GM23248 (cell line): ENCODE measurements at regions not wholly inside any gene's neighbourhood (a gene's known extent, or its start where the extent isn't known, plus 50 kb on each side); places are given as distances from the start of the nearest gene placed in this dataset.

Source experiments
- DNase-seq: peaks from one replicate; pipeline ENCODE4 v3.0.0-alpha.2; 2015
- H2AFZ ChIP-seq: fragments of 200-600 bp; sonication (generic); 2 replicates; pipeline ENCODE4 v1.6.1; 2016; ENCODE audit warnings: antibody characterized with exemption
- H3F3A ChIP-seq: fragments of 200-600 bp; sonication (generic); 2 replicates; pipeline ENCODE4 v1.6.1; 2016; ENCODE audit warnings: mild to moderate bottlenecking, antibody characterized with exemption, mixed run types; ENCODE audit not compliant: insufficient read depth
- H3K27ac ChIP-seq: fragments of 200-600 bp; sonication (generic); 2 replicates; pipeline ENCODE4 v1.5.1; 2016; ENCODE audit warnings: mild to moderate bottlenecking
- H3K27me3 ChIP-seq: fragments of 200-600 bp; sonication (generic); replicated peaks from 2 replicates; pipeline ENCODE4 v1.6.1; 2016; ENCODE audit warnings: mild to moderate bottlenecking; ENCODE audit not compliant: insufficient read depth
- H3K36me3 ChIP-seq: fragments of 200-600 bp; sonication (generic); 2 replicates; pipeline ENCODE4 v1.6.1; 2016; ENCODE audit warnings: low read depth, mild to moderate bottlenecking
- H3K4me1 ChIP-seq: fragments of 200-600 bp; sonication (generic); 2 replicates; pipeline ENCODE4 v1.6.1; 2016; ENCODE audit warnings: mild to moderate bottlenecking; ENCODE audit not compliant: insufficient read depth
- H3K4me2 ChIP-seq: fragments of 200-600 bp; sonication (generic); one replicate; pipeline ENCODE4 v1.6.1; 2016; ENCODE audit warnings: mild to moderate bottlenecking; ENCODE audit not compliant: unreplicated experiment
- H3K4me3 ChIP-seq: fragments of 200-600 bp; sonication (generic); 2 replicates; pipeline ENCODE4 v1.5.1; 2016; ENCODE audit warnings: mild to moderate bottlenecking
- H3K79me2 ChIP-seq: fragments of 200-600 bp; sonication (generic); 2 replicates; pipeline ENCODE4 v1.6.1; 2016; ENCODE audit warnings: mild to moderate bottlenecking; ENCODE audit not compliant: insufficient read depth
- H3K9ac ChIP-seq: fragments of 200-600 bp; sonication (generic); 2 replicates; pipeline ENCODE4 v1.6.1; 2016; ENCODE audit warnings: mild to moderate bottlenecking
- H3K9me2 ChIP-seq: fragments of 200-600 bp; sonication (generic); 2 replicates; pipeline ENCODE4 v1.6.1; 2016; ENCODE audit warnings: mixed run types, mild to moderate bottlenecking, moderate library complexity; ENCODE audit not compliant: insufficient read depth
- H3K9me3 ChIP-seq: fragments of 200-600 bp; sonication (generic); one replicate; pipeline ENCODE4 v1.6.1; 2017; ENCODE audit warnings: low read depth
- H4K20me1 ChIP-seq: fragments of 200-600 bp; sonication (generic); 2 replicates; pipeline ENCODE4 v1.6.0; 2016; ENCODE audit not compliant: insufficient read depth
- EZH2 ChIP-seq: fragments of 200-600 bp; sonication (generic); IDR thresholded peaks from 2 replicates; pipeline ENCODE4 v1.6.1; 2018; ENCODE audit warnings: antibody characterized with exemption, mild to moderate bottlenecking; ENCODE audit not compliant: insufficient read depth, poor library complexity, severe bottlenecking
- EZH2phosphoT487 ChIP-seq: fragments of 200-600 bp; sonication (generic); IDR thresholded peaks from 2 replicates; pipeline ENCODE4 v1.6.1; 2018; ENCODE audit warnings: antibody characterized with exemption, moderate library complexity, mild to moderate bottlenecking, low read depth; ENCODE audit not compliant: insufficient read depth
- WGBS, 2 experiments: methylation state at CpG; one replicate each; pipeline ENCODE4 v1.1.6; 2015 to 2017; ENCODE audit warnings: low lambda C conversion rate in 2 of 2, low coverage in 1 of 2; ENCODE audit errors: missing lambda C conversion rate in 2 of 2; 5-methylcytosine and 5-hydroxymethylcytosine counted together
- in situ Hi-C: fragments of 300-500 bp; cut with MboI; formaldehyde crosslinking; loops from 2 replicates; pipeline ENCODE4 v1.15.0; 2020

GRCh38 chr7:25829663-25830062 is 322.3 kb upstream of the NFE2L3 start:
- no peak overlapping the region for H3K9ac ChIP-seq
- H3K27ac ChIP-seq, result no peak overlapping the region
- H2AFZ ChIP-seq, result no peak overlapping the region
- no peaks in the 10 kb centered on the region for H3K79me2 ChIP-seq
- in situ Hi-C loops, result no loop called here
- peaks cover 4% of the 10 kb centered on the region for H3K4me1 ChIP-seq
- no peaks in the 10 kb centered on the region for H3K9me2 ChIP-seq
- no peaks in the 10 kb centered on the region for H3K36me3 ChIP-seq
- TF ChIP-seq EZH2 (no peak), EZH2phosphoT487 (no peak)
- H3K27me3 ChIP-seq, result 0 out of 2 replicates have a peak, but pooled peaks cover 4% of the 10 kb centered on the region
- peaks cover 4% of the 10 kb centered on the region for H3F3A ChIP-seq
- H4K20me1 ChIP-seq, result no peaks in the 10 kb centered on the region
- DNase-seq, result no peak
- H3K4me3 ChIP-seq, result no peak overlapping the region
- H3K9me3 ChIP-seq, result no peaks in the 10 kb centered on the region
- H3K4me2 ChIP-seq, result no peak overlapping the region

- Histone ChIP-seq H3K36me3 (no peaks in the 10 kb centered on the region), H3F3A (peaks cover 9% of the 10 kb centered on the region), H3K4me2 (no peak overlapping the region), H3K4me3 (no peak overlapping the region), H2AFZ (no peak overlapping the region), H3K9me2 (no peaks in the 10 kb centered on the region), H3K27me3 (no peaks in the 10 kb centered on the region), H3K27ac (no peak overlapping the region), H3K79me2 (no peaks in the 10 kb centered on the region), H3K9ac (no peak overlapping the region), H3K9me3 (no peaks in the 10 kb centered on the region), H4K20me1 (no peaks in the 10 kb centered on the region), H3K4me1 (peaks cover 9% of the 10 kb centered on the region)
- TF ChIP-seq EZH2, result no peak
- TF ChIP-seq EZH2phosphoT487, result no peak
- 78 to 83% methylated on average over 3 of the region's 3 CpGs for WGBS, 2 experiments
- in situ Hi-C loops, result no loop called here
- no peak for DNase-seq
These were observed 321.8 kb upstream of the NFE2L3 start for GRCh38 chr7:25830215-25830614.

DNA sequence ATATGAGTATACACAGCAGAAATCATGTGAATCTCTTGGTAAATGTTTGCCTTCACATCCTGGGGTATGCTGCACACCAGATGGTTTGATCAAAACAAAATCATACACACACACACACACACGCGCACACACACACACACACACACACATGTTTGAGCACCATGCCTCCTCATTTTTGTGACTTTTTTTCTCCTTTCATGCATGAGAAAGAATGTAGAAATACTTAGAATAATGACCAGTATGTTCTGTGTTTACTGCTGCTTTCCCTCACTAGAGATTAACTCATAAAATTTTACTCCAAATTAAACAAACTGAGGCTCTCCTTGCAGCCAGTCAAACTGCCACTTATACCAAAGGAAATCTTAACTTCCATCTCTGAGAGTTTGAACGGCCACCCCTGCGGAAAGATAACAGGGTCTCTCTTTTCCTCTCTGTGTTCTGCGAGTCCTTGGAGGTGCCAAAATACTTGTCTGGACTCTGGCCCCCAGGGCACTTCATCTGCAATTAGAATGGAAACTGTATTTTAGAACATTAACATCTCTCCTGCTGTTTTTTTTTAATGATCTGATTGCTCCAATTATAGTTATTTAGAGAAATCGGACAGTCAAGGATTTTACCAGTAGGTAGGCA is 320.8 kb upstream of the NFE2L3 start:
- peaks cover 17% of the 10 kb centered on the region for H3K4me1 ChIP-seq
- no peaks in the 10 kb centered on the region for H3K79me2 ChIP-seq
- no peak for DNase-seq
- no peak overlapping the region for H3K9ac ChIP-seq
- no peaks in the 10 kb centered on the region for H3K36me3 ChIP-seq
- 91 to 93% methylated on average over 6 of the region's 6 CpGs for WGBS, 2 experiments
- TF ChIP-seq EZH2phosphoT487, result no peak
- TF ChIP-seq EZH2, result no peak
- H3K4me2 ChIP-seq, result no peak overlapping the region
- in situ Hi-C loops, result no loop called here
- H3F3A ChIP-seq, result peaks cover 9% of the 10 kb centered on the region
- H4K20me1 ChIP-seq, result no peaks in the 10 kb centered on the region
- H3K9me2 ChIP-seq, result no peaks in the 10 kb centered on the region
- H3K9me3 ChIP-seq, result no peaks in the 10 kb centered on the region
- H3K27me3 ChIP-seq, result no peaks in the 10 kb centered on the region
- H2AFZ ChIP-seq, result no peak overlapping the region
- H3K27ac ChIP-seq, result no peak overlapping the region
- H3K4me3 ChIP-seq, result no peak overlapping the region

DNA sequence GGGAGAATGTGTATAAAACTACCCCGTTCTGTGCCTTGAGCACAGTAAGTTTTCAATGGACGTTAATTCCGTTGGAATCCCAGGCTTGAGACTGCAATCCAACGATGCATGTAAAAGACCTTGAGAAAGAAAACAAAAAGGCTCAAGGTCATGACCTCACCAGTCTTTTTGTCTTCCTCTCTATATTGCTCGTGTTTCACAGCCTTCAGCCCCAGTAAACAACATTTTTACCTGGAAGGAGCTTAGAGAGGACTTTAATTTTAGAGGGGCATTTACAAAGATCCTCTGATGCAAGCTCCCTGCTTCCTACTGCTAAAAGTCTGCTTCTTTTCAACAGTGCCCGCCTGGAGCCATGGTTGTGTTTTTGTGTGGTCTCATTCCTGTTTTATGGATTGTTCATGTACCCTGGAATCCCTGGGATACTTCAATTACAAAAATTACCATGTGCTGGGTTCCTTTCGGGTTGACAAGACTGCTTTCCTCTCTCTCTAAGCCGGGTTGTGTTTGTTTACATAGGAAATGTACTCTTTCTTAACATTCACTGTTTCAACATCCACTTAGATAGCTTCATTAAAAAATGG is 320.1 kb upstream of the NFE2L3 start:
- Histone ChIP-seq H3K4me1 (peaks cover 17% of the 10 kb centered on the region), H3K36me3 (no peaks in the 10 kb centered on the region), H3K9ac (no peak overlapping the region), H3K4me3 (no peak overlapping the region), H4K20me1 (no peaks in the 10 kb centered on the region), H3K4me2 (no peak overlapping the region), H3K27ac (no peak overlapping the region), H3K27me3 (no peaks in the 10 kb centered on the region), H3K9me3 (no peaks in the 10 kb centered on the region), H2AFZ (no peak overlapping the region), H3K79me2 (no peaks in the 10 kb centered on the region), H3K9me2 (no peaks in the 10 kb centered on the region), H3F3A (peaks cover 9% of the 10 kb centered on the region)
- 75 to 76% methylated on average over 8 of the region's 8 CpGs for WGBS, 2 experiments
- in situ Hi-C loops, result no loop called here
- DNase-seq, result no peak
- no peak for TF ChIP-seq EZH2phosphoT487

DNA sequence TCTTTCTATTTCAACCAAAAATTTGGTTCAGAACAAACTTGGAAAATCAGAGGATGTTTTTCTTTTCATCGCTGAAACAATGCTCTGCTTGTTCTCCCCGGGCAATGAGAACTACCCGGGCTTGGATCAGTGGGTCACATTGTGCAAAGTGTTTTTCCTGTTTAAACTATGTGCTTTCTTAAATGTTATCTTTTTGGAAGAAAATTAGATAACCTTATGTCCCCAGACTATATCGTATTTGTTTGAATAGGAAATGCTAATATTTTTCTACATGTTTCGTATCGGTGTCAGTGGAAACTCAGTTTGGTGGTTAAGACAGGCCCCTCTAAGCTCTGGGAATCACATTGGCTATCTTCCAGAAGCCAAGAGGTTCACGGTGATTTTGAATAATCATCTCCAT is 319.5 kb upstream of the NFE2L3 start:
- no peaks in the 10 kb centered on the region for H3K9me3 ChIP-seq
- H3K4me1 ChIP-seq, result peaks cover 17% of the 10 kb centered on the region
- in situ Hi-C loops, result no loop called here
- H3K4me3 ChIP-seq, result no peak overlapping the region
- no peak overlapping the region for H3K27ac ChIP-seq
- WGBS, 2 experiments, result 88 to 90% methylated on average over 7 of the region's 7 CpGs
- no peaks in the 10 kb centered on the region for H3K36me3 ChIP-seq
- TF ChIP-seq EZH2phosphoT487 (no peak), EZH2 (no peak)
- H3K9me2 ChIP-seq, result no peaks in the 10 kb centered on the region
- no peak for DNase-seq
- H3K79me2 ChIP-seq, result no peaks in the 10 kb centered on the region
- H2AFZ ChIP-seq, result no peak overlapping the region
- no peaks in the 10 kb centered on the region for H3K27me3 ChIP-seq
- H3F3A ChIP-seq, result peaks cover 9% of the 10 kb centered on the region
- no peak overlapping the region for H3K4me2 ChIP-seq
- H4K20me1 ChIP-seq, result no peaks in the 10 kb centered on the region
- H3K9ac ChIP-seq, result no peak overlapping the region
